ENCODE measurements at regions not wholly inside any gene's neighbourhood (a gene's known extent, or its start where the extent isn't known, plus 50 kb on each side); places are given as distances from the start of the nearest gene placed in this dataset.

GRCh38 chr13:53137779-53138178, 109.2 kb downstream of the OLFM4 start:
- no peak for TF ChIP-seq CTCF (IDR thresholded peaks at IDR 0.05; ENCODE audit: low read depth, low read length, poor library complexity, severe bottlenecking)
- no peak for TF ChIP-seq EZH2phosphoT487 (IDR thresholded peaks at IDR 0.05; ENCODE audit: borderline replicate concordance, low read length)
